ENCODE measurements at regions not wholly inside any gene's neighbourhood (a gene's known extent, or its start where the extent isn't known, plus 50 kb on each side); places are given as distances from the start of the nearest gene placed in this dataset.

- Mint-ChIP-seq H3K4me3 (no peak overlapping the region), H3K36me3 (no peaks in the 10 kb centered on the region), H3K4me1 (peaks cover 0 to 6% of the 10 kb centered on the region in 2 donors), H3K27me3 (ENCODE audit: low read depth in 2 of 2) (peaks cover 0 to 3% of the 10 kb centered on the region in 2 donors), H3K9me3 (peaks cover 0 to 5% of the 10 kb centered on the region in 2 donors), H3K27ac (no peak overlapping the region)
- Histone ChIP-seq H3K9me3 (ENCODE audit: control insufficient read depth, insufficient read depth, low read length) (no peaks in the 10 kb centered on the region), H3K27ac (ENCODE audit: low read length) (no peak overlapping the region), H3K4me1 (ENCODE audit: control insufficient read depth, insufficient read depth, low read length) (no peaks in the 10 kb centered on the region), H3K27me3 (ENCODE audit: control insufficient read depth, insufficient read depth, low read length) (no peaks in the 10 kb centered on the region), H3K4me3 (ENCODE audit: low read length) (no peak overlapping the region), H3K36me3 (ENCODE audit: control insufficient read depth, insufficient read depth, low read length) (no peaks in the 10 kb centered on the region)
- intact Hi-C loops (cut with micrococcal nuclease), result no loop called here
- 91% methylated on average over 20 of the region's 21 CpGs for WGBS (ENCODE audit: insufficient coverage)
- DNase-seq (no peak), ATAC-seq (no peak)
- TF ChIP-seq CTCF (IDR thresholded peaks at IDR 0.05), result no peak
Observed at GRCh38 chr12:116370886-116371580, 93.5 kb upstream of the MED13L start.

- no peak overlapping the region for H3K27ac ChIP-seq (ENCODE audit: low read length)
- intact Hi-C loops (cut with micrococcal nuclease), result no loop called here
- Mint-ChIP-seq H3K36me3 (no peaks in the 10 kb centered on the region), H3K27me3 (ENCODE audit: low read depth in 2 of 2) (no peaks in the 10 kb centered on the region), H3K27ac (no peak overlapping the region), H3K4me1 (peaks cover 0 to 6% of the 10 kb centered on the region in 2 donors), H3K4me3 (no peak overlapping the region), H3K9me3 (peaks cover 0 to 5% of the 10 kb centered on the region in 2 donors)
- H3K36me3 ChIP-seq (ENCODE audit: control insufficient read depth, insufficient read depth, low read length), result no peaks in the 10 kb centered on the region
- H3K4me3 ChIP-seq (ENCODE audit: low read length), result no peak overlapping the region
- H3K9me3 ChIP-seq (ENCODE audit: control insufficient read depth, insufficient read depth, low read length), result no peaks in the 10 kb centered on the region
- ATAC-seq (no peak), DNase-seq (no peak)
- no peaks in the 10 kb centered on the region for H3K4me1 ChIP-seq (ENCODE audit: control insufficient read depth, insufficient read depth, low read length)
- 75% methylated on average over 6 of the region's 6 CpGs for WGBS (ENCODE audit: insufficient coverage)
- TF ChIP-seq CTCF (IDR thresholded peaks at IDR 0.05), result no peak
- no peaks in the 10 kb centered on the region for H3K27me3 ChIP-seq (ENCODE audit: control insufficient read depth, insufficient read depth, low read length)
Observed at GRCh38 chr12:116372815-116373214, 95.3 kb upstream of the MED13L start.

DNA sequence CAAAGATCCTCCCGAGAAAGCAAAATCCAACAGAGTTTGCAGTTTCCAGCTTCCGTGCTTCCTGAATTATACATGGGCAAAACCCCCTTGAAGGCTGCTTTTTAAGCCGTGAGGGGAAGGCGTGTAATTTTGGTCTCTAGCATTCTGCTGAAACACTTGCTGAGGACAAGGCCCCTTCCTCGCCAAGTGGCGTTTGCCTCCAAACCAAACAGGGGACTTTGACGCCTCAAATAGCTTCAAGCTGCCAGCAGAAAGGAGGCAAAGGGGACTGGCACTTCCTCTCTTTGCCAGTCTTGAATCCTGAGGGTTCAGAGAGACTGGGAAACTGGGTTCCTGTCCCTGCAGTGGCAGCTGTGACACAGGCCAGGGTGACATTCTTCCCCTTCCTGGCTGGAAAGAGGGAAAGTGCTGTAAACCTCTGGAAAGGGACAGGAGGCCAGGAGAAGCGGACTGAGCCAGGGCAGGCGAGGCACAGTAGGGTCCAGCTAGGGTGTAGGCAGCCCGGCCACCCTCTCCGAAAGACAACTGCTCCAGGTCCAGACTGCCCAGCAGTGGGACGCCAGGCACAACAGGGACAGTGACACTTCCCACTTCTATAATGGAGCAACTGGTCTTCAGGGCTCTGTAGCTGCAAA lies 96.2 kb upstream of the MED13L start:
- no peak overlapping the region for H3K4me3 ChIP-seq (ENCODE audit: low read length)
- Mint-ChIP-seq H3K9me3 (peaks cover 0 to 5% of the 10 kb centered on the region in 2 donors), H3K27me3 (ENCODE audit: low read depth in 2 of 2) (no peaks in the 10 kb centered on the region), H3K4me3 (no peak overlapping the region), H3K36me3 (no peaks in the 10 kb centered on the region), H3K4me1 (peaks cover 0 to 6% of the 10 kb centered on the region in 2 donors), H3K27ac (no peak overlapping the region)
- 84% methylated on average over 12 of the region's 12 CpGs for WGBS (ENCODE audit: insufficient coverage)
- DNase-seq (no peak), ATAC-seq (no peak)
- TF ChIP-seq CTCF (IDR thresholded peaks at IDR 0.05), result no peak
- no peaks in the 10 kb centered on the region for H3K9me3 ChIP-seq (ENCODE audit: control insufficient read depth, insufficient read depth, low read length)
- H3K4me1 ChIP-seq (ENCODE audit: control insufficient read depth, insufficient read depth, low read length), result no peaks in the 10 kb centered on the region
- intact Hi-C loops (cut with micrococcal nuclease), result no loop called here
- H3K36me3 ChIP-seq (ENCODE audit: control insufficient read depth, insufficient read depth, low read length), result no peaks in the 10 kb centered on the region
- no peaks in the 10 kb centered on the region for H3K27me3 ChIP-seq (ENCODE audit: control insufficient read depth, insufficient read depth, low read length)
- H3K27ac ChIP-seq (ENCODE audit: low read length), result no peak overlapping the region

Data from natural killer cell (primary cell).